Neural progenitor cell (in vitro differentiated cells): ENCODE measurements at regions not wholly inside any gene's neighbourhood (a gene's known extent, or its start where the extent isn't known, plus 50 kb on each side); places are given as distances from the start of the nearest gene placed in this dataset.

Experiments used
- EZH2 ChIP-seq: fragments of 200-600 bp; sonication (generic); IDR thresholded peaks from 2 replicates; pipeline ENCODE4 v1.6.1; 2017; ENCODE audit warnings: antibody characterized with exemption, mild to moderate bottlenecking, moderate library complexity
- TF ChIP-seq, protein P1 (sequence below): fragments of 200-600 bp; sonication (generic); IDR thresholded peaks from 2 replicates; pipeline ENCODE4 v1.5.1; 2017; ENCODE audit warnings: antibody characterized with exemption, mild to moderate bottlenecking

DNA sequence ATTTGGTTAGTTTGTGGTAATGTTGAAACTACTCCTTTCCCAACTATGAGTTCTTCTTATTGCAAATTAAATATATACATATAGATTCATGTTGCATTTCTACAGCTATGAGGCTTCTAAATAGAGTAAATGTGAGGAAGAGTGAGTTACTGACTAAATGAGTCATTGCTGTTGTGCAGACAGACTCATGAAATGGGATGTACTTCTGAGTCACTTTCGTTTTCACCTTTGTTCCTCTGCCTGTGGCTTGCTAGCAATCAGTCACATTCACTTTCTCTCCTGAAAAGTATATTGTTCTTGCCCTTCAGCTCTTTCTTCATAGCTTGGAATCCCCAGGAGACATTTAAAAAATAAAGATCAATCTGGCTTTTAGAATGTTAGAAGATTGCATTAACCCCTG, 295.5 kb upstream of the SMC2 start:
- TF ChIP-seq, protein P1, sequence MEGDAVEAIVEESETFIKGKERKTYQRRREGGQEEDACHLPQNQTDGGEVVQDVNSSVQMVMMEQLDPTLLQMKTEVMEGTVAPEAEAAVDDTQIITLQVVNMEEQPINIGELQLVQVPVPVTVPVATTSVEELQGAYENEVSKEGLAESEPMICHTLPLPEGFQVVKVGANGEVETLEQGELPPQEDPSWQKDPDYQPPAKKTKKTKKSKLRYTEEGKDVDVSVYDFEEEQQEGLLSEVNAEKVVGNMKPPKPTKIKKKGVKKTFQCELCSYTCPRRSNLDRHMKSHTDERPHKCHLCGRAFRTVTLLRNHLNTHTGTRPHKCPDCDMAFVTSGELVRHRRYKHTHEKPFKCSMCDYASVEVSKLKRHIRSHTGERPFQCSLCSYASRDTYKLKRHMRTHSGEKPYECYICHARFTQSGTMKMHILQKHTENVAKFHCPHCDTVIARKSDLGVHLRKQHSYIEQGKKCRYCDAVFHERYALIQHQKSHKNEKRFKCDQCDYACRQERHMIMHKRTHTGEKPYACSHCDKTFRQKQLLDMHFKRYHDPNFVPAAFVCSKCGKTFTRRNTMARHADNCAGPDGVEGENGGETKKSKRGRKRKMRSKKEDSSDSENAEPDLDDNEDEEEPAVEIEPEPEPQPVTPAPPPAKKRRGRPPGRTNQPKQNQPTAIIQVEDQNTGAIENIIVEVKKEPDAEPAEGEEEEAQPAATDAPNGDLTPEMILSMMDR = no peak
- TF ChIP-seq EZH2 = no peak
